ENCODE measurements at regions not wholly inside any gene's neighbourhood (a gene's known extent, or its start where the extent isn't known, plus 50 kb on each side); places are given as distances from the start of the nearest gene placed in this dataset.

- DNase-seq (ENCODE audit: low read depth in 2 of 2) = no peak
These were observed 111.8 kb downstream of the ENGASE start for GRCh38 chr17:79186406-79186805.

GRCh38 chr17:79185671-79186070 is 111.0 kb downstream of the ENGASE start:
- no peak for TF ChIP-seq CTCF (IDR thresholded peaks at IDR 0.05; ENCODE audit: low read depth, low read length)
- DNase-seq (ENCODE audit: low read depth in 2 of 2) = no peak
- H3K4me3 ChIP-seq (replicated peaks in 1 of 2; ENCODE audit: low read depth in 2 of 2, low read length in 2 of 2) = no peak overlapping the region

More at GRCh38 chr17:79186406-79186805, 111.8 kb downstream of the ENGASE start:
- no peak overlapping the region for H3K4me3 ChIP-seq (replicated peaks in 1 of 2; ENCODE audit: low read depth in 2 of 2, low read length in 2 of 2)
- no peak for TF ChIP-seq CTCF (IDR thresholded peaks at IDR 0.05; ENCODE audit: low read depth, low read length)

- no peak overlapping the region for H3K4me3 ChIP-seq (replicated peaks in 1 of 2; ENCODE audit: low read depth in 2 of 2, low read length in 2 of 2)
- no peak for DNase-seq (ENCODE audit: low read depth in 2 of 2)
- TF ChIP-seq CTCF (IDR thresholded peaks at IDR 0.05; ENCODE audit: low read depth, low read length) = no peak
These were observed 109.6 kb downstream of the ENGASE start for GRCh38 chr17:79184219-79184618.

GRCh38 chr17:79183293-79184158 is 108.9 kb downstream of the ENGASE start:
- TF ChIP-seq CTCF (IDR thresholded peaks at IDR 0.05; ENCODE audit: low read depth, low read length) = no peak
- no peak overlapping the region for H3K4me3 ChIP-seq (replicated peaks in 1 of 2; ENCODE audit: low read depth in 2 of 2, low read length in 2 of 2)
- peak in 1 of 2 donors; percentile 29 for DNase-seq (ENCODE audit: low read depth in 2 of 2)

- TF ChIP-seq CTCF (IDR thresholded peaks at IDR 0.05; ENCODE audit: low read depth, low read length) = no peak
- no peak overlapping the region for H3K4me3 ChIP-seq (replicated peaks in 1 of 2; ENCODE audit: low read depth in 2 of 2, low read length in 2 of 2)
- no peak for DNase-seq (ENCODE audit: low read depth in 2 of 2)
These were observed 108.3 kb downstream of the ENGASE start for GRCh38 chr17:79183043-79183292.

- TF ChIP-seq CTCF (IDR thresholded peaks at IDR 0.05; ENCODE audit: low read depth, low read length) = no peak
- DNase-seq (ENCODE audit: low read depth in 2 of 2) = no peak
- no peak overlapping the region for H3K4me3 ChIP-seq (replicated peaks in 1 of 2; ENCODE audit: low read depth in 2 of 2, low read length in 2 of 2)
These were observed 107.8 kb downstream of the ENGASE start for GRCh38 chr17:79182176-79183042.

Data from cardiac fibroblast (primary cell).